Cardiac fibroblast (primary cell): ENCODE measurements at regions not wholly inside any gene's neighbourhood (a gene's known extent, or its start where the extent isn't known, plus 50 kb on each side); places are given as distances from the start of the nearest gene placed in this dataset.

ENCODE experiments used
- DNase-seq, 2 donors: peaks; one replicate each; pipeline versions ENCODE4 v3.0.0 to v3.0.0-alpha.2; 2010; ENCODE audit warnings: low read depth in 2 of 2
- H3K4me3 ChIP-seq, 2 donors: replicated peaks in 1 of 2; 1 replicate in 1 of 2; 2 replicates in 1 of 2; pipeline ENCODE4 v1.5.1; 2011; ENCODE audit warnings: low read depth in 2 of 2, low read length in 2 of 2, mild to moderate bottlenecking in 2 of 2, moderate library complexity in 1 of 2
- CTCF ChIP-seq: IDR thresholded peaks from one replicate; pipeline ENCODE4 v1.5.1; 2011; ENCODE audit warnings: low read depth, mild to moderate bottlenecking, low read length, inconsistent platforms

GRCh38 chr11:76298255-76298654 lies 82.7 kb downstream of the THAP12 start:
- H3K4me3 ChIP-seq: no peak overlapping the region
- DNase-seq: no peak
- TF ChIP-seq CTCF: no peak

DNA sequence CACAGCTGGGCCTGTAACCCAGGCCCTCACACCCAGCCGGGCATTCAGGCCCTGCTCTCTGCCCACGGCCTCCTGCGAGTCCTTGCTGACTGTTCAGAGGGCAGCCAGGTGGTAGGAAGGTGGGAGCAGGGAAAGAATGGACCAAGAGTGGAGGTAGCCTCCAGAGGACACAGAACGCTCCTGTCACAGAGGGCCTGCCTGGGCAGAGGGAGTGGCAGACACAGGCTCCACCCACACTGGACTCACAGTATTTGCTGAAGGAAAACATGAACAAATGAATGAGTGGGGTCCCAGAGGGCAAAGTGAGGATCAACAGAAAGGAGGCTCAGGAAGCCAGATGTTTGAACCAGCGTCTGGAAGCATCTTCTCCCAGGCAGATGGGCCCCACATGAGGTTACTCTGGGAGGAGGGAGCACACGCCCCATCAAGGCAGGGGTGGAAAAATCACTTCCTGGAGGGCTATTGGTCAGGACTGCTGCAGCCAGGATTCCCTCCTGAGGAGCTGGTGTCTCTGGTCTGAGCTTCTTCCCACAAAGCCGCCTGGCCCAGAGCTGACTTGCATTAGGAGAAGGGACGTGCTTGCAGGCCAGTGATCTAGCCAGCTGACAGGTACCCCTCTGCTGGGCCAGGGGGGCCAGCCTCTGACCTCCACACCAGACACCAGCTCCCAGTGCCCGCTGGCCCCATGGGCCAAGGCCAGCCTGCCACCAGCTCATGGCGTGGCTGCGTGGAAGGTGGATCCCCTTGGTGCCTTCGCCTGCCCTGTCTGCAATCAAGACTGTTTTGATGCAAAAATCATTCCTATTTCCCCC lies 84.0 kb downstream of the THAP12 start:
- H3K4me3 ChIP-seq: no peak overlapping the region
- no peak for TF ChIP-seq CTCF
- DNase-seq: no peak

DNA sequence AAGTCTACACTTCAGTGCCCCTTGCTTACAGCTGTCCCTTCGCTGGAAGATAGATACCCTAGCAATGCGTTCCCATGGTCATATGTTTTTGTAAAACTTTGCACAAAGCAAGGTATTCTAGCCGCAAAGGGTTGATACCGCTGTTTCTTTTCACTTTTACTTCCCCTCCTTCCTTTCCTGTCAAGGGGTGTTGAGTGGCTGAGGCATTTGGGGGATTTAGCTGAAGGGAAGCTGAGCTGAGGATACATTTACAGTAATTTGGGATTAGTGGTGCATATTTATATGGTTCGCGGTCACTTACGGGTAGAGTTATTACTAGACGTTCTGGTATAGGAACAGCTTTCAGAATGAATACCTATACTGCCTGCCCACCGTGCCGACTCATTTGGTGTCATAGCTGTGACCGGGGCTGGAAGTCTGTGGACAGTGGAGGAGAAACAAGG lies 86.9 kb upstream of the WNT11 start:
- no peak for TF ChIP-seq CTCF
- no peak overlapping the region for H3K4me3 ChIP-seq
- no peak for DNase-seq

DNA sequence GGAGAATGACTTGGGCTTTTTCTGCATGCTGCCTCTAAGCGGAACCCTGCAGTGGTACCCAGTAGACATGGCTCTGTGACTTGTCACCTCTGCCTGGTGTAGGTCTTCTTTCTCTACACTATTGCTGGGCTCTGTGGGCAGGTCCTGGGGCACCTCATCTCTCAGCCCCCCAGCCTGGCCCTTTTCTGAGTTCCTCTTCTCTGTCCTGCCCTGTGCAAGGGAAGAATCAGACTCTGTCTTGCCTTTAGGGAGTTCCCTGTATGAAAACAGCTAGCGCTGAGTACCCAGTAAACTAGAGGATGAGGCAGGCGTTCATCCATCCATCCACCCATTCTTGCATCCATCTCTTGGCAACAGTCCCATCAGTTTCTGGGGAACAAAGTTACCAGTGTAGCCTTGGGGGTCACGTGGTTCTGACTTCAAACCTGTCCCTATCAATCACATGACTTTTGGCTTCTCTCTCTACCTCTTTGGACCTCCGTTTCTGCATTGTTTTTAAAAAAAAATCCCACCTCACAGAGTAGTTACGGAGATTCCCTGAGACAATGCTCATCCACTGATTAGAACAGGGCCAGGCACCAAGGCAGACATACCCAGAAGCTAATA lies 86.4 kb upstream of the WNT11 start:
- no peak for TF ChIP-seq CTCF
- H3K4me3 ChIP-seq: no peak overlapping the region
- no peak for DNase-seq

DNA sequence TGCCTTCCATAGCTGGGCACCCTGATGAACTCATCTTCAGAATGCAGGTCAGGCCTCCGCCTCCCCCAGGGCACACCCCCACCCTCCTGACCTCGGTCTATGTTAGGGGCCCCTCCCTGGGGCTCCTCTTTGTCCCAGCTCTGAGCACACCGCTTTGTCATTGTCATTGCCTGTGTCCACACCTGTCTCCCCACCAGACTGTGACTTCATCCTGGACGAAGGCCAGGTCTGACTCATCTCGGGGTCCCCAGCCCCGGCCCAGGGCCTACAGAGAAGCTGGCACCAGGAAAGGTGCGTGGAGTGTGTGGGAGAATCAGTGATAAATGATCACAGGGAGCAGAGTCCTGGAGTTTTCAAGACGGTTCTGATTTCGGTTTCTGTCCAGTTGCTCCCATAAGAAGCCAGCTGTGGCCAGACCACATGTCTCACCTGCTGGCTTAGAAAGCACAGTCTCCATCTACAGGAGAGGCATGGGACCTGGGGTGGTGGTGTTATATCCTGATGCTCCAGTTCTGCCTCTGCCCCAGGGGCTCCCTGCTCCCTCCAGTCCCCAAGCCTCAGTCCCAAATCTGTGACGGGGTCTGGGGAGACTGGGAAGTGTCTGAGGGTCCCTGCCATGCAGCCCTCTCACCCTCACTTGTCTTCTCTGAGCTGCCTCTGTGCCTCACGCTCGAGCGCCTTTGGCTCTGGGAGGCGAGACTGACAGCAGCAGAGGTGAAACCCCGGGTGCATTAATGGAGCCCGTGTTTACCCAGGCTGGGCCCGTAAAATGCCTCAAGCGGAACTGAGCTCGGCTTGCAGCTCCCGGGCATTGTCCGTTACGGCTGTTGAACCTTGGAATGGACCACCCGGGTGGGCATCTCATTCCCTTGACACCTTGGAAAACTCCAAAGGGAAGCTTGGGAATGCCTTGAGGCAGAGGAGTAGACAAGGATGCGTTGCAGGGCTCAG lies 85.5 kb upstream of the WNT11 start:
- no peak overlapping the region for H3K4me3 ChIP-seq
- TF ChIP-seq CTCF: no peak
- no peak for DNase-seq

- TF ChIP-seq CTCF: no peak
- H3K4me3 ChIP-seq: no peak overlapping the region
- DNase-seq: no peak
Measured at GRCh38 chr11:76288166-76288980, 82.1 kb upstream of the WNT11 start.
